HEK293 (cell line): ENCODE measurements at regions not wholly inside any gene's neighbourhood (a gene's known extent, or its start where the extent isn't known, plus 50 kb on each side); places are given as distances from the start of the nearest gene placed in this dataset.

Experiments used
- CTCF ChIP-seq: fragments of 450-650 bp; formaldehyde crosslinking; IDR thresholded peaks from 2 replicates; pipeline ENCODE4 v1.5.1; 2016; ENCODE audit warnings: missing biosample characterization, missing genetic modification characterization
- REST ChIP-seq: fragments of 450-650 bp; formaldehyde crosslinking; IDR thresholded peaks from 2 replicates; pipeline ENCODE4 v1.5.1; 2016; ENCODE audit warnings: missing biosample characterization, missing genetic modification characterization
- SETDB1 ChIP-seq: IDR thresholded peaks from one replicate; pipeline ENCODE4 v1.6.1; 2017; ENCODE audit warnings: mild to moderate bottlenecking, low read length, moderate library complexity, mixed read lengths; ENCODE audit not compliant: insufficient read length
- YY1 ChIP-seq: fragments of 450-650 bp; formaldehyde crosslinking; IDR thresholded peaks from 2 replicates; pipeline ENCODE4 v1.5.1; 2018; ENCODE audit warnings: missing biosample characterization, missing genetic modification characterization
- ZBTB20 ChIP-seq: fragments of 450-650 bp; formaldehyde crosslinking; IDR thresholded peaks from 2 replicates; pipeline ENCODE4 v1.5.1; 2016; ENCODE audit warnings: missing biosample characterization, missing genetic modification characterization
- ZFP3 ChIP-seq: fragments of 450-650 bp; formaldehyde crosslinking; IDR thresholded peaks from 2 replicates; pipeline ENCODE4 v1.5.1; 2016; ENCODE audit warnings: low read depth, missing biosample characterization, missing genetic modification characterization
- ZNF112 ChIP-seq: fragments of 450-650 bp; formaldehyde crosslinking; IDR thresholded peaks from 2 replicates; pipeline ENCODE4 v1.5.0; 2017; ENCODE audit warnings: missing biosample characterization, missing genetic modification characterization
- ZNF239 ChIP-seq: fragments of 450-650 bp; formaldehyde crosslinking; IDR thresholded peaks from 2 replicates; pipeline ENCODE4 v1.5.1; 2016; ENCODE audit warnings: missing biosample characterization, missing genetic modification characterization
- ZNF266 ChIP-seq: fragments of 450-650 bp; formaldehyde crosslinking; IDR thresholded peaks from 2 replicates; pipeline ENCODE4 v1.5.1; 2016; ENCODE audit warnings: missing biosample characterization, missing genetic modification characterization, low read depth
- ZNF324 ChIP-seq: fragments of 450-650 bp; formaldehyde crosslinking; IDR thresholded peaks from 2 replicates; pipeline ENCODE4 v1.5.1; 2016; ENCODE audit warnings: missing biosample characterization, missing genetic modification characterization
- ZNF549 ChIP-seq: fragments of 450-650 bp; IDR thresholded peaks from 2 replicates; pipeline ENCODE4 v1.5.1; 2018; ENCODE audit warnings: missing biosample characterization, missing genetic modification characterization, mild to moderate bottlenecking, inconsistent platforms, moderate library complexity

GRCh38 chr7:142584765-142585164 is 164.5 kb upstream of the PRSS1 start:
- TF ChIP-seq CTCF (tag by site-specific recombination) (no peak), ZNF239 (tag by site-specific recombination) (no peak), ZFP3 (tag by site-specific recombination) (no peak), ZNF266 (tag by site-specific recombination) (no peak), SETDB1 (no peak), ZNF324 (tag by site-specific recombination) (no peak), REST (tag by site-specific recombination) (no peak), ZNF112 (no peak), YY1 (tag by site-specific recombination) (no peak), ZNF549 (tag by site-specific recombination) (no peak), ZBTB20 (tag by site-specific recombination) (no peak)
